GM23338 (cell line): ENCODE measurements at regions not wholly inside any gene's neighbourhood (a gene's known extent, or its start where the extent isn't known, plus 50 kb on each side); places are given as distances from the start of the nearest gene placed in this dataset.

Experiments used
- ATAC-seq: fragments of 200-7000 bp; cut with Tn5 transposase; 3 replicates; pipeline ENCODE4 v1.9.1; 2020
- DNase-seq: peaks from one replicate; pipeline ENCODE4 v3.0.0-alpha.2; 2015; ENCODE audit warnings: low spot score
- H2AFZ ChIP-seq: fragments of 200-600 bp; sonication (generic); 2 replicates; pipeline ENCODE4 v1.8.0; 2016; ENCODE audit warnings: antibody characterized with exemption, mild to moderate bottlenecking, moderate library complexity
- H3F3A ChIP-seq: fragments of 200-600 bp; sonication (generic); replicated peaks from 2 replicates; pipeline ENCODE4 v1.8.0; 2017; ENCODE audit warnings: antibody characterized with exemption, mixed run types, low read depth
- H3K27ac ChIP-seq: fragments of 200-600 bp; sonication (generic); 2 replicates; pipeline ENCODE4 v1.6.1; 2016; ENCODE audit warnings: low read depth
- H3K27me3 ChIP-seq: fragments of 200-600 bp; sonication (generic); 2 replicates; pipeline ENCODE4 v1.8.0; 2016; ENCODE audit warnings: mild to moderate bottlenecking, mixed run types, moderate library complexity; ENCODE audit not compliant: insufficient read depth
- H3K36me3 ChIP-seq: fragments of 200-600 bp; sonication (generic); 2 replicates; pipeline ENCODE4 v1.8.0; 2016; ENCODE audit warnings: mild to moderate bottlenecking; ENCODE audit not compliant: insufficient read depth
- H3K4me1 ChIP-seq: fragments of 200-600 bp; sonication (generic); 2 replicates; pipeline ENCODE4 v1.8.0; 2016; ENCODE audit warnings: mild to moderate bottlenecking, moderate library complexity; ENCODE audit not compliant: insufficient read depth
- H3K4me2 ChIP-seq: fragments of 200-600 bp; sonication (generic); 2 replicates; pipeline ENCODE4 v1.7.1; 2017; ENCODE audit warnings: mixed run types
- H3K4me3 ChIP-seq: fragments of 200-600 bp; sonication (generic); 2 replicates; pipeline ENCODE4 v1.6.1; 2016; ENCODE audit warnings: mixed run types
- H3K79me2 ChIP-seq: fragments of 200-600 bp; sonication (generic); replicated peaks from 2 replicates; pipeline ENCODE4 v1.8.0; 2017; ENCODE audit warnings: mild to moderate bottlenecking; ENCODE audit not compliant: insufficient read depth
- H3K9me2 ChIP-seq: fragments of 200-600 bp; sonication (generic); 2 replicates; pipeline ENCODE4 v1.8.0; 2017; ENCODE audit not compliant: insufficient read depth
- H4K20me1 ChIP-seq: fragments of 200-600 bp; sonication (generic); replicated peaks from 2 replicates; pipeline ENCODE4 v1.8.0; 2017; ENCODE audit warnings: mild to moderate bottlenecking; ENCODE audit not compliant: insufficient read depth
- H3K27ac Mint-ChIP-seq: 2 replicates; pipeline ENCODE4 v1.8.0; 2020; ENCODE audit warnings: inconsistent platforms, mild to moderate bottlenecking, moderate library complexity, mixed read lengths
- H3K27me3 Mint-ChIP-seq: 3 replicates; pipeline ENCODE4 v1.8.0; 2022; ENCODE audit warnings: low read depth, mild to moderate bottlenecking, moderate library complexity, mixed read lengths, inconsistent platforms; ENCODE audit not compliant: insufficient read depth, poor library complexity
- H3K36me3 Mint-ChIP-seq: 3 replicates; pipeline ENCODE4 v1.8.0; 2021; ENCODE audit warnings: low read depth, mild to moderate bottlenecking, inconsistent platforms, moderate library complexity, mixed read lengths
- H3K4me1 Mint-ChIP-seq: 3 replicates; pipeline ENCODE4 v1.8.0; 2020; ENCODE audit warnings: mild to moderate bottlenecking, inconsistent platforms, mixed read lengths
- H3K4me3 Mint-ChIP-seq: 3 replicates; pipeline ENCODE4 v1.8.0; 2021; ENCODE audit warnings: moderate library complexity, mild to moderate bottlenecking, inconsistent platforms, mixed read lengths
- H3K9me3 Mint-ChIP-seq: 3 replicates; pipeline ENCODE4 v1.8.0; 2020; ENCODE audit warnings: moderate library complexity, mild to moderate bottlenecking, inconsistent platforms, mixed read lengths
- EZH2 ChIP-seq: fragments of 200-600 bp; sonication (generic); IDR thresholded peaks from one replicate; pipeline ENCODE4 v1.8.0; 2017; ENCODE audit warnings: antibody characterized with exemption, mild to moderate bottlenecking, low read depth; ENCODE audit not compliant: unreplicated experiment
- EZH2phosphoT487 ChIP-seq: fragments of 200-600 bp; sonication (generic); IDR thresholded peaks from one replicate; pipeline ENCODE4 v1.8.1; 2018; ENCODE audit warnings: antibody characterized with exemption; ENCODE audit not compliant: unreplicated experiment
- NANOG ChIP-seq: IDR thresholded peaks from 2 replicates; pipeline ENCODE4 v1.6.1; 2016; ENCODE audit warnings: antibody characterized with exemption, borderline replicate concordance
- POLR2AphosphoS5 ChIP-seq: IDR thresholded peaks from 2 replicates; pipeline ENCODE4 v1.6.1; 2016; ENCODE audit warnings: antibody characterized with exemption, low read depth
- STAT1 ChIP-seq: IDR thresholded peaks from one replicate; pipeline ENCODE4 v1.6.1; 2016; ENCODE audit warnings: antibody characterized with exemption; ENCODE audit not compliant: unreplicated experiment
- ZNF114 ChIP-seq: fragments of 250-450 bp; sonication (Bioruptor Pico); IDR thresholded peaks from 2 replicates; pipeline ENCODE4 v1.5.0; 2020; ENCODE audit warnings: mild to moderate bottlenecking, moderate library complexity
- TF ChIP-seq, protein P1 (sequence below): IDR thresholded peaks from 2 replicates; pipeline ENCODE4 v1.6.1; 2016; ENCODE audit warnings: antibody characterized with exemption
- TF ChIP-seq, protein P2 (sequence below), 2 experiments: fragments of 200-600 bp in 1 of 2; sonication (generic) in 1 of 2; conservative IDR thresholded peaks; 2 replicates each; pipeline versions ENCODE4 v1.5.1 to v1.6.1; 2016 to 2017; ENCODE audit warnings: antibody characterized with exemption in 2 of 2, low read depth in 2 of 2, mild to moderate bottlenecking in 2 of 2, moderate library complexity in 1 of 2
- TF ChIP-seq, protein P3 (sequence below): IDR thresholded peaks from one replicate; pipeline ENCODE4 v1.6.1; 2018; ENCODE audit warnings: antibody characterized with exemption; ENCODE audit not compliant: unreplicated experiment

DNA sequence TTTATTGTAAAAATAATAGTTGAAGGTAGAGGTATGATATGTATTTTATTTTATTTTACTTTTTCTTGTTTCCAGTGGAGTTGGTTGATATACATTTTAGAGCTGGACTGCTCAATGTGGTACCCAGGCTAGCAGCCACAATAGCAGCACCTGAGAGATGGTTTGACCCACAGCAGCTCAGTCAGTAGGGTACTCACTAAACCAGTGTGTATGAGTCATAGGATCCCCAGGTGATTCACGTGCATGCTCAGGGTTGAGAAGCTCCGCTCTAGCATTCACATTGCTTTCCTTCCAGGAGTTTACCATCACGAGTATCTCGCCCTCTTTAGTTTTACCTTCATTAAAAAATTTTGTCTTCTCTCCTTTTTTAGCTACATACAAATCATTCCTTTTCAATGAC is 96.0 kb upstream of the PAXBP1 start:
- peaks cover 7% of the 10 kb centered on the region for H3K27me3 Mint-ChIP-seq
- TF ChIP-seq, protein P1, sequence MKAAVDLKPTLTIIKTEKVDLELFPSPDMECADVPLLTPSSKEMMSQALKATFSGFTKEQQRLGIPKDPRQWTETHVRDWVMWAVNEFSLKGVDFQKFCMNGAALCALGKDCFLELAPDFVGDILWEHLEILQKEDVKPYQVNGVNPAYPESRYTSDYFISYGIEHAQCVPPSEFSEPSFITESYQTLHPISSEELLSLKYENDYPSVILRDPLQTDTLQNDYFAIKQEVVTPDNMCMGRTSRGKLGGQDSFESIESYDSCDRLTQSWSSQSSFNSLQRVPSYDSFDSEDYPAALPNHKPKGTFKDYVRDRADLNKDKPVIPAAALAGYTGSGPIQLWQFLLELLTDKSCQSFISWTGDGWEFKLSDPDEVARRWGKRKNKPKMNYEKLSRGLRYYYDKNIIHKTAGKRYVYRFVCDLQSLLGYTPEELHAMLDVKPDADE = no peak
- TF ChIP-seq, protein P2, sequence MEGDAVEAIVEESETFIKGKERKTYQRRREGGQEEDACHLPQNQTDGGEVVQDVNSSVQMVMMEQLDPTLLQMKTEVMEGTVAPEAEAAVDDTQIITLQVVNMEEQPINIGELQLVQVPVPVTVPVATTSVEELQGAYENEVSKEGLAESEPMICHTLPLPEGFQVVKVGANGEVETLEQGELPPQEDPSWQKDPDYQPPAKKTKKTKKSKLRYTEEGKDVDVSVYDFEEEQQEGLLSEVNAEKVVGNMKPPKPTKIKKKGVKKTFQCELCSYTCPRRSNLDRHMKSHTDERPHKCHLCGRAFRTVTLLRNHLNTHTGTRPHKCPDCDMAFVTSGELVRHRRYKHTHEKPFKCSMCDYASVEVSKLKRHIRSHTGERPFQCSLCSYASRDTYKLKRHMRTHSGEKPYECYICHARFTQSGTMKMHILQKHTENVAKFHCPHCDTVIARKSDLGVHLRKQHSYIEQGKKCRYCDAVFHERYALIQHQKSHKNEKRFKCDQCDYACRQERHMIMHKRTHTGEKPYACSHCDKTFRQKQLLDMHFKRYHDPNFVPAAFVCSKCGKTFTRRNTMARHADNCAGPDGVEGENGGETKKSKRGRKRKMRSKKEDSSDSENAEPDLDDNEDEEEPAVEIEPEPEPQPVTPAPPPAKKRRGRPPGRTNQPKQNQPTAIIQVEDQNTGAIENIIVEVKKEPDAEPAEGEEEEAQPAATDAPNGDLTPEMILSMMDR (conservative IDR thresholded peaks at IDR 0.05; ENCODE audit: low read depth in 2 of 2) = no peak
- TF ChIP-seq EZH2phosphoT487 = no peak
- TF ChIP-seq STAT1 = no peak
- TF ChIP-seq NANOG = no peak
- no peaks in the 10 kb centered on the region; the same call in 2 of the 3 replicates for H3K9me3 Mint-ChIP-seq
- Histone ChIP-seq H2AFZ (no peak overlapping the region), H3F3A (no peaks in the 10 kb centered on the region), H3K36me3 (no peaks in the 10 kb centered on the region), H3K79me2 (no peaks in the 10 kb centered on the region), H3K27ac (no peak overlapping the region), H4K20me1 (no peaks in the 10 kb centered on the region), H3K4me2 (no peak overlapping the region), H3K4me3 (no peak overlapping the region), H3K4me1 (no peaks in the 10 kb centered on the region), H3K9me2 (0 out of 2 replicates have a peak, but pooled peaks cover 6% of the 10 kb centered on the region), H3K27me3 (no peaks in the 10 kb centered on the region)
- DNase-seq (no peak), ATAC-seq (no peak)
- no peaks in the 10 kb centered on the region for H3K36me3 Mint-ChIP-seq
- H3K27ac Mint-ChIP-seq = no peak overlapping the region
- no peak overlapping the region for H3K4me3 Mint-ChIP-seq
- H3K4me1 Mint-ChIP-seq = no peaks in the 10 kb centered on the region

DNA sequence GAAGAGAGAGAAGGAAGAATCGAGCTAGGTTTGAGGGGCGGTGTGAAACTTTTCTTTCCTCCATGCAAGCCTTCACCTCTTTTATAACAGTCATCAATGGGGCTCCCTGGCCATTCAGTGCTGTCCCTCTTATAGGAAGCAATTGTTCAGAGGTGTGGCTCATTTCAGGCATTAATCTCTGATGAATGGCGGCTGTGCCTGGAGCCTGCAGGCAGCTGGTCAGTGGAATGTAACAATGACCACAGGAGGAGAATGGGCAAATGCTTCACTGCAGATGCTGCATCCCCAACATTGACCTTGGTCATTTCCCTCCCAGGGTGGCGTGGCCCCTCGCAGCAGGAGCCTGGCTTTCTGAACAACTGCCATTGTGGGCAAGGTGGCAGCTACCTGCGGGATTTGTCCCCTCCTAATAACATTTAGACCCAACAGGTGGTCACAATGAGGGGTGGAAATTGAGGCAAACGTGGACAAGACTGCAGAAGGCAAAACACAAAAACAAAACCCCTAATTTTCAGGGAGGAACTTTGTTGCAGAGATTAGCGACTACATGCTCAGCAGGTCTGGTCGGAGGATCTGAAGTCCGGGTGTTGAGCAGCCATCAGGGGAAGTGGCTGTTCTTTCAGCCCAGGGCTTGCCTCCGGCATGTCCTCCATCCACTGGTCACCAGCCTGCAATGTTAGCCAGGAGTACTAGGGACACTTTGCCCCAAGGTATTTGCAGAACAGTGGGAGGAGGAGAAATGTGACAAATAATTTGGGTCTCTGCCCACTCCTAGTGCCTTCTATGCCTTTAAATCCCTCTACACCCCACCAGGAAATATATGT is 97.3 kb upstream of the PAXBP1 start:
- Mint-ChIP-seq H3K9me3 (peaks cover 2% of the 10 kb centered on the region; the same call in 1 of the 3 replicates), H3K27me3 (peaks cover 7% of the 10 kb centered on the region), H3K4me3 (no peak overlapping the region), H3K4me1 (no peaks in the 10 kb centered on the region), H3K27ac (no peak overlapping the region), H3K36me3 (no peaks in the 10 kb centered on the region)
- no peak overlapping the region for H3K4me2 ChIP-seq
- peak overlapping the region; percentile 32; the same call in 1 of the 2 replicates for H2AFZ ChIP-seq
- H3K9me2 ChIP-seq = 0 out of 2 replicates have a peak, but pooled peaks cover 6% of the 10 kb centered on the region
- H3K36me3 ChIP-seq = no peaks in the 10 kb centered on the region
- no peaks in the 10 kb centered on the region for H3F3A ChIP-seq
- no peak overlapping the region for H3K27ac ChIP-seq
- ATAC-seq (no peak), DNase-seq (no peak)
- no peak overlapping the region for H3K4me3 ChIP-seq
- H3K79me2 ChIP-seq = no peaks in the 10 kb centered on the region
- TF ChIP-seq ZNF114 = no peak
- no peaks in the 10 kb centered on the region for H4K20me1 ChIP-seq
- H3K27me3 ChIP-seq = no peaks in the 10 kb centered on the region
- no peaks in the 10 kb centered on the region for H3K4me1 ChIP-seq

DNA sequence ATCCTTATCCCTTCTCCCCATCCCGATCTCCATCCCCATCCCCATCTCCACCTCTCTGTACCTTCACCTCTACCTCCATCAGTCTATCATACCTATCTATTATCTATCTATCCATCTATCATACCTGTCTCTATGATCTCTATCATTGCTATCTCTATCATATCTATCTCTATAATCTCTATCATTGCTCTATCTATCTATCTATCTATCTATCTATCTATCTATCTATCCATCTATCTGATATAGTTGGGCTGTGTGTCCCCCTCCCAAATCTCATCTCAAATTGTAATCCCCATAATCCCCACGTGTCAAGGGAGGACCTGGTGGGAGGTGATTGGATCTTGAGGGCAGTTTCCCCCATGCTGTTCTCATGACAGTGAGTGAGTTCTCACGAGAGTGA is 97.9 kb upstream of the PAXBP1 start:
- Mint-ChIP-seq H3K4me3 (no peak overlapping the region), H3K27ac (no peak overlapping the region), H3K9me3 (peaks cover 2% of the 10 kb centered on the region; the same call in 2 of the 3 replicates), H3K27me3 (peaks cover 7% of the 10 kb centered on the region), H3K36me3 (no peaks in the 10 kb centered on the region), H3K4me1 (no peaks in the 10 kb centered on the region)
- H3K4me2 ChIP-seq = no peak overlapping the region
- ATAC-seq = no peak
- H4K20me1 ChIP-seq = no peaks in the 10 kb centered on the region
- no peak overlapping the region for H2AFZ ChIP-seq
- no peaks in the 10 kb centered on the region for H3K27me3 ChIP-seq
- no peak for DNase-seq
- H3K9me2 ChIP-seq = 0 out of 2 replicates have a peak, but pooled peaks cover 6% of the 10 kb centered on the region
- no peaks in the 10 kb centered on the region for H3F3A ChIP-seq
- no peaks in the 10 kb centered on the region for H3K36me3 ChIP-seq
- no peak overlapping the region for H3K4me3 ChIP-seq
- H3K4me1 ChIP-seq = no peaks in the 10 kb centered on the region
- no peaks in the 10 kb centered on the region for H3K79me2 ChIP-seq
- H3K27ac ChIP-seq = no peak overlapping the region
- TF ChIP-seq, protein P3, sequence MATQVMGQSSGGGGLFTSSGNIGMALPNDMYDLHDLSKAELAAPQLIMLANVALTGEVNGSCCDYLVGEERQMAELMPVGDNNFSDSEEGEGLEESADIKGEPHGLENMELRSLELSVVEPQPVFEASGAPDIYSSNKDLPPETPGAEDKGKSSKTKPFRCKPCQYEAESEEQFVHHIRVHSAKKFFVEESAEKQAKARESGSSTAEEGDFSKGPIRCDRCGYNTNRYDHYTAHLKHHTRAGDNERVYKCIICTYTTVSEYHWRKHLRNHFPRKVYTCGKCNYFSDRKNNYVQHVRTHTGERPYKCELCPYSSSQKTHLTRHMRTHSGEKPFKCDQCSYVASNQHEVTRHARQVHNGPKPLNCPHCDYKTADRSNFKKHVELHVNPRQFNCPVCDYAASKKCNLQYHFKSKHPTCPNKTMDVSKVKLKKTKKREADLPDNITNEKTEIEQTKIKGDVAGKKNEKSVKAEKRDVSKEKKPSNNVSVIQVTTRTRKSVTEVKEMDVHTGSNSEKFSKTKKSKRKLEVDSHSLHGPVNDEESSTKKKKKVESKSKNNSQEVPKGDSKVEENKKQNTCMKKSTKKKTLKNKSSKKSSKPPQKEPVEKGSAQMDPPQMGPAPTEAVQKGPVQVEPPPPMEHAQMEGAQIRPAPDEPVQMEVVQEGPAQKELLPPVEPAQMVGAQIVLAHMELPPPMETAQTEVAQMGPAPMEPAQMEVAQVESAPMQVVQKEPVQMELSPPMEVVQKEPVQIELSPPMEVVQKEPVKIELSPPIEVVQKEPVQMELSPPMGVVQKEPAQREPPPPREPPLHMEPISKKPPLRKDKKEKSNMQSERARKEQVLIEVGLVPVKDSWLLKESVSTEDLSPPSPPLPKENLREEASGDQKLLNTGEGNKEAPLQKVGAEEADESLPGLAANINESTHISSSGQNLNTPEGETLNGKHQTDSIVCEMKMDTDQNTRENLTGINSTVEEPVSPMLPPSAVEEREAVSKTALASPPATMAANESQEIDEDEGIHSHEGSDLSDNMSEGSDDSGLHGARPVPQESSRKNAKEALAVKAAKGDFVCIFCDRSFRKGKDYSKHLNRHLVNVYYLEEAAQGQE = no peak
- TF ChIP-seq POLR2AphosphoS5 = no peak
- TF ChIP-seq, protein P2 (conservative IDR thresholded peaks at IDR 0.05; ENCODE audit: low read depth in 2 of 2) = no peak
- no peak for TF ChIP-seq EZH2
